NCI-H2171 treated with DMSO at 0.1 percent for 48 hours (cell line): ENCODE measurements at regions not wholly inside any gene's neighbourhood (a gene's known extent, or its start where the extent isn't known, plus 50 kb on each side); places are given as distances from the start of the nearest gene placed in this dataset.

Experiments used
- DNase-seq: peaks from one replicate; lab custom pipeline; 2025; lab: John Stamatoyannopoulos, UW

GRCh38 chr22:49481659-49482399, 345.8 kb downstream of the BRD1 start:
- peak; percentile 61 for DNase-seq

GRCh38 chr22:49480896-49481658, 346.6 kb downstream of the BRD1 start:
- DNase-seq: no peak

DNA sequence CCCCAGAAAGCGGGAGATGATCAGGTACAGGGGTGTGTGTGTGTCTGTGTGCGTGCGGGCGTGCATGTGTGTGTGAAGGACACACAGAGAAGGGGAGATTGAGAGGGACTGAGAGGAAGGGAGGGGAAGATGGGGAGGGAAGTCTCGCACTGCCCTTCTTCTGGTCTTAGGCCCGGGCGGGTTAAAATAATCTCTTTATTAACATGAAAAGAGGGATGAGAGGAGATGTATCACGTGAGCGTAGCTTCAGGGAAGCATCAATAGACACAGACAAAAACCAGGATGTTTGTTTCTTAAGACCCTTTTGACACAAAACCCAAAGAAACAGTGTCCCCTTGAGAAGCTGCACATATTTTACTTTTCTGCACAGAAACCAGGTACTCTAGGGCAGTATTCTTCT, 347.3 kb downstream of the BRD1 start:
- DNase-seq: no peak

GRCh38 chr22:49479566-49479965, 348.1 kb downstream of the BRD1 start:
- no peak for DNase-seq

GRCh38 chr22:49476800-49477400, 350.8 kb downstream of the BRD1 start:
- no peak for DNase-seq

- DNase-seq: peak; percentile 31
These were observed 351.5 kb downstream of the BRD1 start for GRCh38 chr22:49476176-49476575.

- DNase-seq: no peak
These were observed 352.4 kb downstream of the BRD1 start for GRCh38 chr22:49475253-49475652.

DNA sequence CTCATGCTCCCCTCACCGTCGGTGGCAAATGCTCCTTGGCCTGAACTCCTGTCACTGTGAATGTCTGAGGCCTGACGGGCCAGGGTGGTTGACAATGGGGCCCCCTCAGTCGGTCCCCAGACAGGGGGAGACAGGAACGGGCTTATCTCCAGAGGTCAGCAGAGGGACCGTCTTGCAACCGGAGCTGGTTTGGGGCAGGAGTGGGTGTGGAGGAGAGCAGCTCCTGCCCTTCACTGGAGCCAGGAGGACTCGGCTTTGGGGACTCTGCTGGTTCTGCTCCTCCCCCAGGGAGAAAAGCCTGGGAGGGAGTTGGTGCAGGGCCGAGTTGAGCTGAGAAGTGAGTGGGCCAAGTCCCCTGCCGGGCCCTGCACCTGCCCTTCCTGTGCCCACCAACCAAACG, 354.4 kb downstream of the BRD1 start:
- DNase-seq: no peak

DNA sequence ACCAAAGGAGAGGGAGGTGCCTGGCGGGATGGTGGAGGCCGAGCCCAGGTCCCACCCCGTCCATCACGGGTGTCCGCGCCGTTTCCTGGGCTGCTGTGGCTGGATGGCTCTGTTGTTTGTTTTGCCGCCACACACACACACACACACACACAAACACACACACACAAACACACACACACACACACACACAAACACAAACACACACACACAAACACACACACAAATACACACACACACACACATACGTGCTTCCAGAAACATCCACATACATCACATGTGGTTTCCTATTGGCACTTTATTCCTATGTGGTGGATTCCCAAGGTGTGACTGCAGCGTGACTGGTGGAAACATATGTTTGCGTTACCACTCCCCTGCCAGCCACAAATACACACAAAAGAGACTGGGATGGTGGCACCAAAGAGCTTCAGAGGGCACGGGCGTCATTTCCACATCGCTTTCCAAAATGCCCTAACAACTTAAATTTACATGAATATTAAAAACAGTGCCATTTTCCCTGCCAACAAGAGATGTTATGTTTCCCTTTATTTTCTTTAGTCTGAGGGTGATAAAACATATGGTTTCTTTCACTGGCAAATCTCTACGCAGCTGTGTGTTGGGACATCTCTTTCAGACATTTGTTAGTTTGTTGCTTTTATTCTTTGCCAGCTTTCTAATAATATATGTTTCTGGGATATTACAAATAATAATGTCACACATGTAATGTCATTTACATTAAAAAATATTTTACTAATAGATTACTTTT, 356.8 kb downstream of the BRD1 start:
- no peak for DNase-seq

- DNase-seq: no peak
These were observed 357.6 kb downstream of the BRD1 start for GRCh38 chr22:49469896-49470740.

GRCh38 chr22:49468487-49469198, 359.0 kb downstream of the BRD1 start:
- DNase-seq: no peak

DNA sequence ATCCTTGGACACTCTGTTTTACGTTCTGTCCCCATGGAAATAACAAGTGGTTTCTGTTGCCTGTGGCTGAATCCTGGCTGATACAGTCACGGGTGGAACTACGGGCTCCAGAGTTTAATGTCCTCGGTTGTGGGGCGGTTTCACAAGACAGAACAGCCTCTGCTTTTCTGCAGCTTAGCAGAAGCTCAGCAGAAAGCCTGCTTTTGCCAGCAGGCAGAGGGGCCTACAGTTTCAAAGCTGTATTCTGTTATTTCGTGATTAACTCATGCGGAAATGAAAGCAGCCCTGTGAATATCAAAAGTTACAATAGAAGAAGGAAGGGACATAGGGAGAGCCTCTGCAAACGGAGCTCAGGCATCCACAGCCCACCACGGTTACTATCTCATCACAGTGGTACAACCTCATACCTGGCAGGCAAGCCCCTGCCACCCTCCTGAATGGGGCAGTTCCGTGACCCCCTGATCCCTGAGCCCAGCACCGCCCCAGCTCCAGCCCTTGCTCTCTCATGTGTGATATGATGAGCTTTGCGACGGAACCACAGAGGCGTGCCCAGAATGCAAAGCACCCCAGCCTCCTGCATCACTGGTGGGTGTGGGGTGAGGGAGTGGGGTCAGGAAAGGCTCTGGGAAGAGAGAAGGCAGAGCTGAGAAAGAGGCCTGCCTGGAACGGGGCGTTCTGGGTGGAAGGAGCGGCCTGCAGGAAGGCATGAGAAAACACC, 360.6 kb downstream of the BRD1 start:
- no peak for DNase-seq

DNA sequence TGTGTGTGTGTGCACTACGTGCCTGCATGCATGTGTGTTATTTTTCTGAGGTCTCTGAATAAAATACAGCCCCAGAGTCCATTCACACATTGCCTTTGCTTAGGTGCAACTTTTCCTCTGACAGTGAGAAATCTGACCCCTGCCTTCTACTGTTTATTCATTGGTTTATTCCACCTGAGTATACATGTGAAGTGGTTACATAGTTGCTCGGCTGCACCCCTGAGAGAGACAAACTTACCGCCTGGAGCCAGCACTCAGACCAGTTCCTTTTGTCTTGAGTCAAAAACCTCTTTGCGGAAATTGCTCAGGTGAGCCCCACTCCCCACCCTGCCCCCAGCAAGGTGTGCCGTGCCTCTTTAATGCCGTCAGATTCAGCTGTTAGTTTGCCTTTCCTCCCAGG, 363.6 kb downstream of the BRD1 start:
- DNase-seq: no peak

DNA sequence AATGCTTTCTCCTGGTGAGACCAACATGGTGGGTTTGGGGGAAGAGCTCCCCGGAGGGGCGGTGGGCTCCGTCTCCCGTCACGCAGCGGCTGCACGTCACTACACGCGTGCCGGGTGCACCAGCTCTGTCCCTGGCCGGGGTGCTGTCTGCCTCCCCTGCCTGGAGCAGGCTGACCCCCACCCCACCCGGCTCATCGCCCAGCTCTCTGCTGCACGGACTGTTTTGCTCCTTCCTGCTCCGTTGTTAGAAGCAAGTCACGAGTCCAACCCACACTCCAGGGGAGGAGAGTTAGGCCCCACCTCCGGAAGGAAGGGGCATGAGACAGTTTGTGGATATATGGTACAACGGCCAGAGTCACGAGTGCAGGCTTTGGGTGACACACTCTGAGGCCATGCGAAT, 364.9 kb downstream of the BRD1 start:
- DNase-seq: no peak

DNA sequence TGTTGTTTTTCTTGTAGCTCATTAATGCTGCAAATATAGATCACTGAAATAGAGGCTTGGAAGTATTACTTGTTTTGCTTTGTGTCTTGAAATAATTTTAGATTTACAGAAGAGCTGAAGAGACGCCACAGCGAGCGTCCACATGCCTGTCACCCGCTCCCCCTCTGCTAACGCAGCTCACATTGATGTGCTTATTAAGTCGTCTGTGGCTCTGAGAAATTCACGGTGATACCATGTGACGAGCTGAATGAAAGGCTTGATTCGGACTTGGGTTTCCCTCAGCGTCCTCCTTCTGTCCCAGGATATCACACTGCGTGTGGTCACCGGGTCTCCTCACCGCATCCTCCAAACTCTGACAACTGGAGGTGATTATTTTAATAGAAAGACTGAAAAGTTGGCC, 365.4 kb downstream of the BRD1 start:
- DNase-seq: no peak

GRCh38 chr22:49461674-49462073, 366.0 kb downstream of the BRD1 start:
- DNase-seq: no peak

- DNase-seq: peak; percentile 93
These were observed 366.9 kb downstream of the BRD1 start for GRCh38 chr22:49460592-49461281.

GRCh38 chr22:49460091-49460490, 367.6 kb downstream of the BRD1 start:
- no peak for DNase-seq

DNA sequence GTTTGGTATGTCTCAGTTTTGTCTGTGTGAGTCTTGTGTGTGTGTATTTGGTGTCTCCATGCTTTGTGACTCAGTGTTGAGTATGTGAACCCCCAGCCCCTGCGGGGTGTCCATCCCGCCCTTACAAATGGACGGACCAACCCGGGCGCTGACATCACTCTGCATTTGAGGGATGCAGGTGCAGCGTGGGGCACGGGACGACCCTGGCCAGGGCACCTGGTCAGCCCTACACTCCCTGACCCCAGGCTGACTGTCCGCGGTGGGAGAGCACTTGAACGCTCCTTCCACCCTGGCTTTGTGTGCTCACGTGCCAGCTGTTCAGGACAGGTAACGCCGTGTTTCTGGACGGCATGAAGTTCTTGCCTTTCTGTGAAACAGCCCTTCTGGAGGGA, 369.0 kb downstream of the BRD1 start:
- DNase-seq: no peak
